Breast epithelium (tissue), 3 donors: ENCODE measurements at regions not wholly inside any gene's neighbourhood (a gene's known extent, or its start where the extent isn't known, plus 50 kb on each side); places are given as distances from the start of the nearest gene placed in this dataset.

ENCODE experiments used
- CTCF ChIP-seq, 3 donors: fragments of 450-650 bp; IDR thresholded peaks; one replicate each; pipeline ENCODE4 v1.5.1; 2016 to 2017; ENCODE audit warnings: antibody characterized with exemption in 3 of 3, mild to moderate bottlenecking in 3 of 3, moderate library complexity in 3 of 3
- POLR2A ChIP-seq: fragments of 450-650 bp; IDR thresholded peaks from one replicate; pipeline ENCODE4 v1.6.1; 2016; ENCODE audit warnings: antibody characterized with exemption, mild to moderate bottlenecking, moderate library complexity
- POLR2AphosphoS5 ChIP-seq, 3 donors: sonication (generic); formaldehyde crosslinking; IDR thresholded peaks; one replicate each; pipeline ENCODE4 v1.6.1; 2017; ENCODE audit warnings: antibody characterized with exemption in 3 of 3

GRCh38 chr18:33960417-33960816, 264.3 kb downstream of the NOL4 start:
- TF ChIP-seq POLR2A (no peak), CTCF (IDR thresholded peaks at IDR 0.05) (no peak), POLR2AphosphoS5 (IDR thresholded peaks at IDR 0.05) (no peak)
